ENCODE measurements at regions not wholly inside any gene's neighbourhood (a gene's known extent, or its start where the extent isn't known, plus 50 kb on each side); places are given as distances from the start of the nearest gene placed in this dataset.

- Histone ChIP-seq H3K4me3 (no peak overlapping the region), H3K4me1 (ENCODE audit: low read depth) (no peaks in the 10 kb centered on the region), H3K9me3 (no peaks in the 10 kb centered on the region), H3K36me3 (ENCODE audit: low read depth) (no peaks in the 10 kb centered on the region)
- no peak for TF ChIP-seq CTCF (IDR thresholded peaks at IDR 0.05)
- ATAC-seq, result no peak
- DNase-seq, result no peak
- intact Hi-C loops (cut with DNase I, micrococcal nuclease), result no loop called here
Measured at GRCh38 chr20:60096166-60096565, 137.9 kb downstream of the CDH26 start.

GRCh38 chr20:60097285-60097684 lies 139.1 kb downstream of the CDH26 start:
- intact Hi-C loops (cut with DNase I, micrococcal nuclease), result no loop called here
- Histone ChIP-seq H3K9me3 (no peaks in the 10 kb centered on the region), H3K4me3 (no peak overlapping the region), H3K4me1 (ENCODE audit: low read depth) (no peaks in the 10 kb centered on the region), H3K36me3 (ENCODE audit: low read depth) (no peaks in the 10 kb centered on the region)
- no peak for DNase-seq
- TF ChIP-seq CTCF (IDR thresholded peaks at IDR 0.05), result no peak
- no peak for ATAC-seq

- TF ChIP-seq CTCF (IDR thresholded peaks at IDR 0.05), result no peak
- intact Hi-C loops (cut with DNase I, micrococcal nuclease), result no loop called here
- Histone ChIP-seq H3K36me3 (ENCODE audit: low read depth) (no peaks in the 10 kb centered on the region), H3K9me3 (no peaks in the 10 kb centered on the region), H3K4me1 (ENCODE audit: low read depth) (no peaks in the 10 kb centered on the region), H3K4me3 (no peak overlapping the region)
- no peak for ATAC-seq
- no peak for DNase-seq
Measured at GRCh38 chr20:60100780-60101179, 142.6 kb downstream of the CDH26 start.

DNA sequence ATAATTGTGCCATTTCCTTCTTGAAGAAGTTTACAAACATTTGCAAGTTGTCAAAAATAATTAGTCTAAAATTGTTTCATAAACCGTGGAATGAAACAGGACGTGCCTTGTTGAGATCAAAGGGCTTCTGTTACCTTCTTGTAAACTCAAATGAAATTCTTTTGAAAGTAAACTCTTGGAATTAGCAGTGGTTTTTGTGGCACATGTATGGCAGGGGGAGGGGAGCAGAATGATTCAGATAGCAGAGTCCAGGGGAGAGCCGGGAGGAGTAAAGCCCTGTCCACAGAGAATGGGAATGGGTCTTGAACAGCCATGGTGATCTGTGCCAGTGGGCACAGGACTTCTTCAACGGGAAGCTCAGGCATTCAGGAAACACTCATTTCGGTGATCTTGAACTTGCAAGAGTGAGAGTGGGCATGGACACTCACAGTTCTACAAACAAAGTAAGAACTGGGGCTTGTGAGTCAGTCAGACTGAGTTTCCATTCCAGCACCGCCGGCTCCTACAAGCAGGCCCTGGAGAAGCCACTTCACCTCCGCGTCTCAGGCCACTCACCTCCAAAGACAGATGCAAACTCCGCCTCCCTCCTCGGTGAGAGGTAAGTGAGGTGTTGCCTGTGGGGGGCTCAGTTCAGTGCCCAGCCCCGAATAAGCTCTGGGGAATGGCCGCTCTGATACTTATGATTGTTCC lies 143.1 kb downstream of the CDH26 start:
- ATAC-seq (no peak), DNase-seq (no peak)
- no peaks in the 10 kb centered on the region for H3K9me3 ChIP-seq
- H3K4me1 ChIP-seq (ENCODE audit: low read depth), result no peaks in the 10 kb centered on the region
- intact Hi-C loops (cut with DNase I, micrococcal nuclease), result no loop called here
- no peak overlapping the region for H3K4me3 ChIP-seq
- no peak for TF ChIP-seq CTCF (IDR thresholded peaks at IDR 0.05)
- no peaks in the 10 kb centered on the region for H3K36me3 ChIP-seq (ENCODE audit: low read depth)

- Histone ChIP-seq H3K4me1 (ENCODE audit: low read depth) (no peaks in the 10 kb centered on the region), H3K36me3 (ENCODE audit: low read depth) (no peaks in the 10 kb centered on the region), H3K9me3 (no peaks in the 10 kb centered on the region), H3K4me3 (no peak overlapping the region)
- DNase-seq, result no peak
- intact Hi-C loops (cut with DNase I, micrococcal nuclease), result no loop called here
- ATAC-seq, result no peak
- no peak for TF ChIP-seq CTCF (IDR thresholded peaks at IDR 0.05)
Measured at GRCh38 chr20:60101891-60102281, 143.7 kb downstream of the CDH26 start.
